ENCODE measurements at regions not wholly inside any gene's neighbourhood (a gene's known extent, or its start where the extent isn't known, plus 50 kb on each side); places are given as distances from the start of the nearest gene placed in this dataset.
A peak's percentile ranks its signal among the peaks of the same experiment; 100 is the strongest.

GRCh38 chr10:43862756-43863155, 214.1 kb upstream of the ZNF32 start:
- Histone ChIP-seq H2BK120ac (replicated peaks; ENCODE audit: low read depth, low read length) (no peak overlapping the region), H2BK12ac (ENCODE audit: low read depth, low read length) (no peak overlapping the region), H2BK15ac (ENCODE audit: low read length) (no peak overlapping the region), H3K4ac (replicated peaks; ENCODE audit: insufficient read length, low read depth, low read length) (no peak overlapping the region), H3K4me1 (replicated peaks in 1 of 4; ENCODE audit: control insufficient read depth in 3 of 4, insufficient read depth in 4 of 4, low read length in 3 of 4) (no peaks in the 10 kb centered on the region; a peak in 1 of 7 replicates), H3K18ac (ENCODE audit: extremely low read depth, low read length) (no peak overlapping the region), H3K23ac (ENCODE audit: insufficient read length) (no peak overlapping the region), H3K9me3 (ENCODE audit: insufficient read depth in 2 of 2, low read depth in 1 of 2, low read length in 1 of 2) (no peaks in the 10 kb centered on the region), H2AK5ac (ENCODE audit: low read depth, low read length) (no peak overlapping the region), H4K20me1 (replicated peaks in 1 of 2; ENCODE audit: control insufficient read depth in 1 of 2, insufficient read depth in 2 of 2, low read length in 2 of 2) (no peaks in the 10 kb centered on the region), H4K5ac (ENCODE audit: insufficient read length, low read depth, low read length) (no peak overlapping the region), H4K8ac (ENCODE audit: extremely low read depth, insufficient read depth, low read length) (no peak overlapping the region), H2AFZ (ENCODE audit: low read length) (no peak overlapping the region), H3K27ac (ENCODE audit: low read depth, low read length) (no peak overlapping the region), H3K79me2 (ENCODE audit: control insufficient read depth in 1 of 2, insufficient read depth in 2 of 2, low read length in 2 of 2) (no peaks in the 10 kb centered on the region), H4K91ac (replicated peaks; ENCODE audit: insufficient read length, low read length) (no peak overlapping the region), H3K23me2 (ENCODE audit: low read depth, low read length) (no peaks in the 10 kb centered on the region; the same call in 1 of the 2 replicates), H3K4me2 (ENCODE audit: insufficient read depth in 1 of 2, low read depth in 2 of 2, low read length in 2 of 2) (no peak overlapping the region), H3K9ac (replicated peaks in 1 of 4; ENCODE audit: extremely low read depth in 1 of 4, low read depth in 3 of 4, low read length in 3 of 4) (no peak overlapping the region), H2BK5ac (ENCODE audit: low read depth, low read length) (no peak overlapping the region), H3K56ac (replicated peaks; ENCODE audit: insufficient read length, low read depth, low read length) (no peak overlapping the region), H3K27me3 (replicated peaks in 1 of 4; ENCODE audit: control insufficient read depth in 3 of 4, extremely low read depth in 1 of 4, insufficient read depth in 3 of 4, low read length in 3 of 4) (no peaks in the 10 kb centered on the region), H3K79me1 (ENCODE audit: low read depth, low read length) (no peaks in the 10 kb centered on the region), H2BK20ac (ENCODE audit: low read length) (no peak overlapping the region), H3K14ac (ENCODE audit: insufficient read length) (no peak overlapping the region), H3K4me3 (ENCODE audit: extremely low read depth in 1 of 4, insufficient read depth in 2 of 4, low read depth in 3 of 4, low read length in 4 of 4) (no peak overlapping the region), H3K36me3 (ENCODE audit: control insufficient read depth in 2 of 4, insufficient read depth in 4 of 4, low read length in 3 of 4) (no peaks in the 10 kb centered on the region)
- DNase-seq (ENCODE audit: low read depth in 1 of 2, low spot score in 2 of 2) (peak in 1 of 2 experiments; percentile 11), FAIRE-seq (no peak)
- ChIA-PET CTCF (ENCODE audit: partially characterized antibody) (no interaction called here), POLR2A (ENCODE audit: partially characterized antibody) (no interaction called here)
- TF ChIP-seq SP1 (IDR thresholded peaks at IDR 0.05; ENCODE audit: low read depth, low read length) (no peak), SIX5 (IDR thresholded peaks at IDR 0.05; ENCODE audit: low read depth, low read length) (no peak), MAFK (IDR thresholded peaks at IDR 0.05; ENCODE audit: low read depth, low read length) (no peak), SIRT6 (IDR thresholded peaks at IDR 0.05; ENCODE audit: low read length) (no peak), CTCF (IDR thresholded peaks at IDR 0.05; ENCODE audit: control extremely low read depth in 1 of 3, insufficient read depth in 1 of 3, low read depth in 1 of 3, low read length in 3 of 3) (no peak)
- TF ChIP-seq, protein P1, sequence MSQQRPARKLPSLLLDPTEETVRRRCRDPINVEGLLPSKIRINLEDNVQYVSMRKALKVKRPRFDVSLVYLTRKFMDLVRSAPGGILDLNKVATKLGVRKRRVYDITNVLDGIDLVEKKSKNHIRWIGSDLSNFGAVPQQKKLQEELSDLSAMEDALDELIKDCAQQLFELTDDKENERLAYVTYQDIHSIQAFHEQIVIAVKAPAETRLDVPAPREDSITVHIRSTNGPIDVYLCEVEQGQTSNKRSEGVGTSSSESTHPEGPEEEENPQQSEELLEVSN (IDR thresholded peaks at IDR 0.05), result no peak
- TF ChIP-seq, protein P2, sequence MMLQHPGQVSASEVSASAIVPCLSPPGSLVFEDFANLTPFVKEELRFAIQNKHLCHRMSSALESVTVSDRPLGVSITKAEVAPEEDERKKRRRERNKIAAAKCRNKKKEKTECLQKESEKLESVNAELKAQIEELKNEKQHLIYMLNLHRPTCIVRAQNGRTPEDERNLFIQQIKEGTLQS (IDR thresholded peaks at IDR 0.05; ENCODE audit: insufficient read depth, low read depth, low read length), result no peak
- 92% methylated on average over 5 of the region's 5 CpGs; no CpG with 5 or more reads in 1 of the 2 experiments for WGBS, 2 experiments (ENCODE audit: extremely low coverage in 1 of 2, insufficient coverage in 1 of 2, insufficient read length in 1 of 2, insufficient replicate concordance in 2 of 2, low coverage in 1 of 2, low lambda C conversion rate in 2 of 2, missing lambda C conversion rate in 1 of 2)

Measured in H1 (cell line).